Skeletal muscle tissue (tissue), 3 donors: ENCODE measurements at regions not wholly inside any gene's neighbourhood (a gene's known extent, or its start where the extent isn't known, plus 50 kb on each side); places are given as distances from the start of the nearest gene placed in this dataset.

Experiments used
- H3K27ac ChIP-seq: one replicate; pipeline ENCODE4 v1.7.0; 2013; ENCODE audit warnings: mild to moderate bottlenecking, low read depth, low read length, inconsistent platforms
- H3K27me3 ChIP-seq, 3 donors: one replicate each; pipeline ENCODE4 v1.7.0; 2013; ENCODE audit warnings: low read length in 3 of 3; ENCODE audit not compliant: control insufficient read depth in 3 of 3, insufficient read depth in 3 of 3
- H3K36me3 ChIP-seq, 3 donors: one replicate each; pipeline ENCODE4 v1.7.0; 2013; ENCODE audit warnings: low read length in 3 of 3; ENCODE audit not compliant: control insufficient read depth in 3 of 3, insufficient read depth in 3 of 3
- H3K4me1 ChIP-seq, 3 donors: one replicate each; pipeline ENCODE4 v1.7.0; 2013; ENCODE audit warnings: low read length in 3 of 3, mild to moderate bottlenecking in 3 of 3; ENCODE audit not compliant: control insufficient read depth in 3 of 3, insufficient read depth in 3 of 3
- H3K4me3 ChIP-seq, 3 donors: one replicate each; pipeline ENCODE4 v1.7.0; 2013; ENCODE audit warnings: low read length in 3 of 3
- H3K9ac ChIP-seq, 3 donors: one replicate each; pipeline ENCODE4 v1.7.0; 2013; ENCODE audit warnings: low read length in 3 of 3, mild to moderate bottlenecking in 3 of 3, moderate library complexity in 2 of 3, low read depth in 1 of 3
- H3K9me3 ChIP-seq, 3 donors: one replicate each; pipeline ENCODE4 v1.7.0; 2013; ENCODE audit warnings: low read length in 3 of 3; ENCODE audit not compliant: control insufficient read depth in 3 of 3
- donor health status: Osteomylitis.

DNA sequence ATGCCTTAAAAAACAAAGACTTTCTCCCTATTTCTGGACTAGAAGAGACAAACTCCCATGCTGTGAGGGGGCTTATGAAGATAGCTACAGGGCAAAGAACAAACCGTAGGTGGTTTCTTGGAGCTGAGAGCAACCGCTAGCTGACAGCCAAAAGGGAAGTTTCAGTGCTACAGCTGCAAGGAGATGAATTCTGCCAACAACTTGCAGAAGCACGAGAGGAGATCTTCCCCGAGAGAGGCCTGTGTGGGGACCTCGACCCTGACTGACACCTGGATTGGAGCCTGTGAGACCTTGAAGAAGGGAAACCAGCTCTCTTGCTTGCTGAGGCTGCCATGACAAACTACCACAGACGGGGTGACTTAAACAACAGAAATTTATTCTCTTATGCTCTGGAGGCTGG is 183.8 kb upstream of the VCX3A start:
- Histone ChIP-seq H3K27ac (no peak overlapping the region), H3K4me3 (no peak overlapping the region), H3K9ac (no peak overlapping the region), H3K9me3 (no peaks in the 10 kb centered on the region), H3K4me1 (no peaks in the 10 kb centered on the region), H3K36me3 (no peaks in the 10 kb centered on the region), H3K27me3 (no peaks in the 10 kb centered on the region)

DNA sequence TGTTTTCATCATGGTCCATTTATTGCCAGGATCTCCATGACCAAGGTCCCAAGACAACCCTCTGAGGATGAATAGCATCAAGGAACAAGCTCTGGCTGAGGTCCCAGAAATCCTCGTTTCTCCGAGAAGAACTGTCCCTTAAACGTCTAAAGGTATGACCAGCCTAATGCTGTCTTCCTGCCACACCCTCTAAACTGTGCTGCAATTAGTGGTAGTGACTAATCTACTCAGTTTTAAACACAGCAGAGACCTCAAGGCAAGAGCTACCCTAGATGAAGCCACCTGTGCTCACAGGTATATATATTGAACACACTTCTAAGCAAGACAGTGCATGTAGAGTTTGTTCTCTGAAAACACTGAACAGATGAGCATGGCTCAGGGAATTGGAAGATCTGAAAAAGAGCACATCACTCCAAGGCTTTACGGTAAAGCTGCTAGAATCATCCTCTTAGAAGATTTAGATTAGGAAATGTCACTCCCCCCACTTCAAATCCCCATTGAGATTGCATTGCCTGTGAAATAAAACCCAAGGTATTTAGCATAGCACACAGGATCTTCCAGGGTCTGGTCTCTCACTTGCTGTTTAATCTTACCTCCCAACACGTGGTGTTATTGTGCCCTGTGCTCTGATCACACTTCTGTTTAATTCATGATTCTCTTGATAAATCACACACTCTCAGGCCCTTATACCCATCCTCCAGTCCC is 173.9 kb upstream of the VCX3A start:
- Histone ChIP-seq H3K27ac (no peak overlapping the region), H3K4me3 (no peak overlapping the region), H3K36me3 (no peaks in the 10 kb centered on the region), H3K9me3 (no peaks in the 10 kb centered on the region), H3K27me3 (no peaks in the 10 kb centered on the region), H3K9ac (no peak overlapping the region), H3K4me1 (no peaks in the 10 kb centered on the region)

DNA sequence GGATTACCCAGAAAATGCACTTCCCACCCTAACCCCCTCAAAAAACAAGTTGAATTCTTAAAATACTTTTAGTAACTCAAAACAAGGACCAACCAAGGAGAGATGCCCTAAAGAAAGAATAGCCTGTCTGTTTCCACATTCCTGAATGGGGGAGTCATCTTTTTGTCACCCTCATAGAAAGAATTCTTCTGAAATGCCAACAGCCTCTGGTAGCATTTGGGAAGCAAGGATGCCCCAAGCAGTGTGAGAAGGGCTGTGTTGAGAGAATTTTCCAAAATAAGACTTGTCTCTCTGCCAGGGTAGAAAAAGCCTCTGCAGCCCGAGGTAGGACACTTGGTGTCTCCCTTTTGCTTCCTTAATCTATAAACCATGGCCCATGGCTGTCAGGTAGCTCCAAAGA is 173.1 kb upstream of the VCX3A start:
- no peak overlapping the region for H3K27ac ChIP-seq
- no peak overlapping the region for H3K4me3 ChIP-seq
- no peaks in the 10 kb centered on the region for H3K36me3 ChIP-seq
- no peaks in the 10 kb centered on the region for H3K4me1 ChIP-seq
- no peaks in the 10 kb centered on the region for H3K9me3 ChIP-seq
- no peak overlapping the region for H3K9ac ChIP-seq
- H3K27me3 ChIP-seq: no peaks in the 10 kb centered on the region

DNA sequence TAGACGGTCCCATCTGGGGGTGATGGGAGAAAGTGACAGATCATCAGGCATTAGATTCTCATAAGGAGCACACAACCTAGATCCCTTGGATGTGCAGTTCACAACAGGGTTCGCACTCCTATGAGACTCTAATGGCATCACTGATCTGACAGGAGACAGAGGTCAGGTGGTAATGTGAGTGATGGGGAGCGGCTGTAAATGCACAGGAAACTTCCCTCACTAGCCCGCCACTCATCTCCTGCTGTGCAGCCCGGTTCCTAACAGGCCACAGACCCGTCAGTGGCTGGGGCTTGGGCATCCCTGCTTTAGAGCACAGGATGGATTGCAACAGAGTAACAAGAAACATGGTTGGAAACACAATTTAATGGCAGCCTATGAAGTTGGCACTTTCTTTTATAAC is 172.6 kb upstream of the VCX3A start:
- Histone ChIP-seq H3K27me3 (no peaks in the 10 kb centered on the region), H3K9ac (no peak overlapping the region), H3K4me3 (no peak overlapping the region), H3K36me3 (no peaks in the 10 kb centered on the region), H3K4me1 (no peaks in the 10 kb centered on the region), H3K9me3 (no peaks in the 10 kb centered on the region), H3K27ac (no peak overlapping the region)

DNA sequence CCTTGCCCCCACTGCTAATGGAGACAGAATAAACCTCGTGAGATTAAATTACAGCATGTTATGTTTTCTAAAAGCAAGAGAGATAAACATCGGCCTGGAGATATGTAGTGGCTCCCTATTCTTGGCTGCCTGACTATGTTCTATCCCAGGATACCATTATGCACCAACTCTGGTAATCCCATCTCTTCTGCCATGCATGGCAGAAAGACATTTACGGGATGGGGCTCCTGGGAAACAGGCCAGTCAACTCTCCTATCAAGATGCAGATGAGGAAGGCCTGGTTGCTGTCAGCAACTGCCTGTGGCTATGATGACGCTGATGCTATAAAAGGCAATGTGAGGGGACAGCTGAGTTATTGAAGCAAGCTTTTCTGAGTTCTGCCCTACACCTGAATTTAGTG is 166.2 kb upstream of the VCX3A start:
- no peak overlapping the region for H3K9ac ChIP-seq
- H3K4me1 ChIP-seq: no peaks in the 10 kb centered on the region
- H3K27ac ChIP-seq: no peak overlapping the region
- H3K9me3 ChIP-seq: no peaks in the 10 kb centered on the region
- no peaks in the 10 kb centered on the region for H3K27me3 ChIP-seq
- H3K36me3 ChIP-seq: no peaks in the 10 kb centered on the region
- H3K4me3 ChIP-seq: no peak overlapping the region

DNA sequence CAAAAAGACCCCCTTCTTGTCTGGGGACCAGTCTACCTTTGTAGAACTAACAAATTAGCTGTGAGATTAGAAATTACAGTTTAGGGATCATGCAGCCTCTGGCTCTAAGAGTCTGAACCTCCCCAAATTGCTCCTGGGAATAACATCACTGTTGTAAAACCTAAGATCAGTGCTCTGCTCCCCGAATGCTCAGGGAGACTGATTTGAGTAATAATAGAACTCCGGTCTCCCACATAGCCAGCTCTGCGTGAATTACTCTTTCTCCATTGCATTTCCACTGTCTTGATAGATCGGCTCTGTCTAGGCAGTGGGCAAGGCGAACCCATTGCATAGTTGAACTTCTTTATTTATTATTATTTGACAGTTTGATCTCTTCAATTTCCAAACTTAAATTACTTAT is 160.8 kb upstream of the VCX3A start:
- H3K27ac ChIP-seq: no peak overlapping the region
- H3K36me3 ChIP-seq: no peaks in the 10 kb centered on the region
- H3K9me3 ChIP-seq: no peaks in the 10 kb centered on the region

DNA sequence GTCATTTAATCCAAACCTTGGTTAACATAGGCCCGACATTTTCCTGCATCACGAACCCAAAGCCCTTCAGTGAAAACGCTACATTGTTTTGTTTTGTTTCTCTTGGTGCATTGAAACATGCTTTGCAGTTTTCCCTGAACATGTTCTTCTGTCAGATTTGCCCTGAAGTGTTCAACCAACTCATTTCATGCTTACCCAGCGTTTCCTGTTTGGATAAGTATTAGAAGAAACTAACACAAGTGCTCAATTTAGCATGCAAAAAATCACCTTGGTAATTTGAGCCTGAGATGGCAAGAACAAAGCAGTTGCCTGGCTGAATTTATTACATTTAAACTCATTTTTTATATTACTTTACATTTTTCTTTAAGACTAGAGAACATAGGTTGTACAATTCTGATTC is 160.1 kb upstream of the VCX3A start:
- Histone ChIP-seq H3K36me3 (no peaks in the 10 kb centered on the region), H3K4me3 (no peak overlapping the region), H3K9ac (no peak overlapping the region), H3K4me1 (no peaks in the 10 kb centered on the region), H3K27me3 (no peaks in the 10 kb centered on the region), H3K9me3 (no peaks in the 10 kb centered on the region), H3K27ac (no peak overlapping the region)

More for the DNA sequence above, 160.8 kb upstream of the VCX3A start:
- no peaks in the 10 kb centered on the region for H3K27me3 ChIP-seq
- no peaks in the 10 kb centered on the region for H3K4me1 ChIP-seq
- H3K4me3 ChIP-seq: no peak overlapping the region
- H3K9ac ChIP-seq: no peak overlapping the region

DNA sequence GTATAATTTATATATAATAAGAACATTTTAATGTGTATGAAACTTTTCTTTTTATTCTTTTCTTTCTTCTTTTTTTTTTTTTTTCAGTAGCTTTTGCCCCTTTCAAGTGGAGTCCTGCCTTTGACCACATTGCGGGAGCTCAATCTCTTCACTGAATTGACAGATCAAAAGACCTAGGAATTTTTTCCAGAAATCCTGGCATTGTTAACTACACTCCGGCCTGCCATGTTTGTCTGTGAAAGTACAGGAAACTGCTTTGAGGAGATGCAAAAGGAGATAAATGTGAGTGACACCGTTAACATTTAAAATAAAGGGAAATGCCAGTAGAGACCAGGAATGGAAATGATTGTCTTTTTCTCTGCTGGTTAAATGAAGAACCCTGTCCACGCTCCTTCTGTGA is 159.3 kb upstream of the VCX3A start:
- H3K27ac ChIP-seq: no peak overlapping the region
- no peak overlapping the region for H3K4me3 ChIP-seq
- no peaks in the 10 kb centered on the region for H3K4me1 ChIP-seq
- no peaks in the 10 kb centered on the region for H3K9me3 ChIP-seq
- H3K9ac ChIP-seq: no peak overlapping the region
- H3K27me3 ChIP-seq: no peaks in the 10 kb centered on the region
- H3K36me3 ChIP-seq: no peaks in the 10 kb centered on the region

DNA sequence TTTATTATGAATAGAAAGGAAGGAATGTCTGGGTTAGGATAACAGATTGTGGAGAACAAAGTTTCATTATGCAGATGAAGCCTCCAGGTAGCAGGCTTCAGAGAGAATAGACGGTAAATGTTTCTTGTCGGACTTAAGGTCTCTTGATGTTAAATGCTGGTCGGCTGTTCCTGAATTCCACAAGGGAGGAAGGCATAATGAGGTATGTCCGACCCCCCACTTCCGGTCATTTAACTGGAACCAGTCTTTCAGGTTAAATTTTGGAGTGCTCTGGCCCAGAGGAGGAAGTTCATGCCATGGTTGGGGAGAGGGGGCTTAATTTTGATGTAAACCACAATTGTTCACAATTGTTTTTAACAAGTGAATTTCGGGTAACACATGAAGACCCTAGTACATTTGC is 158.1 kb upstream of the VCX3A start:
- no peak overlapping the region for H3K9ac ChIP-seq
- no peaks in the 10 kb centered on the region for H3K27me3 ChIP-seq

DNA sequence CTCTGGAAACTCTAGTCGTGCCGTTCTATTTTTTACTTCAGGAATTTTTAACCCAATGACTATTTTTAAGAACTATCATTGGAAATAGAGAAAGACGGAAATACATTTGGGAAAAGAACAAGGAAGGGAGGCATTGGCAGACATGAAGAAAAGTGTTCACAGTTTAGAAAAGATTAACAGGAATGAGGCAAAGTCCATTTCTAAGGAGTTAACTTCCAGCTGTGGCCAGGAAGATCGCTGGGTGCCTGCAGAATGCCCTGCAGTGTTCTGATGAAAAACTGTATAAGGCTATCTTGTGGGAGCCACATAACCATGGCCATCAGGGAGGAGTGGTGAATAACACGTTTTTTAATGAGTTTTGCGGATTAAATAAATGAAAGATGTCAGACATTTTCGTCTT is 150.6 kb upstream of the VCX3A start:
- Histone ChIP-seq H3K27ac (no peak overlapping the region), H3K27me3 (no peaks in the 10 kb centered on the region), H3K4me1 (no peaks in the 10 kb centered on the region), H3K4me3 (no peak overlapping the region), H3K9me3 (no peaks in the 10 kb centered on the region), H3K36me3 (no peaks in the 10 kb centered on the region), H3K9ac (no peak overlapping the region)

More for the DNA sequence above, 158.1 kb upstream of the VCX3A start:
- Histone ChIP-seq H3K27ac (no peak overlapping the region), H3K4me3 (no peak overlapping the region), H3K36me3 (no peaks in the 10 kb centered on the region), H3K9me3 (no peaks in the 10 kb centered on the region), H3K4me1 (no peaks in the 10 kb centered on the region)
